Panc1 (cell line): ENCODE measurements at regions not wholly inside any gene's neighbourhood (a gene's known extent, or its start where the extent isn't known, plus 50 kb on each side); places are given as distances from the start of the nearest gene placed in this dataset.

Source experiments
- POLR2AphosphoS5 ChIP-seq: IDR thresholded peaks from 2 replicates; pipeline ENCODE4 v1.6.1; 2012; ENCODE audit warnings: mild to moderate bottlenecking, low read depth, low read length, moderate library complexity
- REST ChIP-seq, 2 experiments: IDR thresholded peaks; 2 replicates each; pipeline ENCODE4 v1.6.1; 2011 to 2012; ENCODE audit warnings: low read depth in 2 of 2, control low read depth in 1 of 2, low read length in 1 of 2, mild to moderate bottlenecking in 1 of 2, moderate library complexity in 1 of 2; ENCODE audit not compliant: insufficient read depth in 1 of 2
- TF ChIP-seq, protein P1 (sequence below): fragments of 450-650 bp; IDR thresholded peaks from 2 replicates; pipeline ENCODE4 v1.5.1; 2017; ENCODE audit warnings: mild to moderate bottlenecking

DNA sequence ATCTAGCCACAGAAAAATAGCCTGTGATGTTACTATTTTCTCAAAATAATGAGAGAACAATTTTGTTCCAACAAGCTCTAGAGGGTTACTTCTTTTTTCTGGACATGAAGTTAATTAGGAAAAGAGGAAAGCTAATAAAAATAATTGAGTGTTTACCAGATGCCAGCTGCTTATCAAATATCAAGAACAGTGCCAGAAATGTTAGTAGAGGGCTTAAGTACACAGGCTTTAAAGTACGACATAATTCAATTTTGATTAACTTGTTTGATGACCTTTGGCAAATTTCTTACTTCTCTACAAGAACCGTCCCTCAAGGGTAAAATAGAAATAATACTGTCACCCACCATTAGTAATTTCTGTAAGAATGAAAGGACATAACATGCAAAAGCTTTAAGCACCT, 977.0 kb downstream of the FSTL5 start:
- TF ChIP-seq REST (IDR thresholded peaks at IDR 0.05; ENCODE audit: insufficient read depth in 1 of 2, low read depth in 2 of 2, low read length in 1 of 2) (no peak), POLR2AphosphoS5 (no peak)
- TF ChIP-seq, protein P1, sequence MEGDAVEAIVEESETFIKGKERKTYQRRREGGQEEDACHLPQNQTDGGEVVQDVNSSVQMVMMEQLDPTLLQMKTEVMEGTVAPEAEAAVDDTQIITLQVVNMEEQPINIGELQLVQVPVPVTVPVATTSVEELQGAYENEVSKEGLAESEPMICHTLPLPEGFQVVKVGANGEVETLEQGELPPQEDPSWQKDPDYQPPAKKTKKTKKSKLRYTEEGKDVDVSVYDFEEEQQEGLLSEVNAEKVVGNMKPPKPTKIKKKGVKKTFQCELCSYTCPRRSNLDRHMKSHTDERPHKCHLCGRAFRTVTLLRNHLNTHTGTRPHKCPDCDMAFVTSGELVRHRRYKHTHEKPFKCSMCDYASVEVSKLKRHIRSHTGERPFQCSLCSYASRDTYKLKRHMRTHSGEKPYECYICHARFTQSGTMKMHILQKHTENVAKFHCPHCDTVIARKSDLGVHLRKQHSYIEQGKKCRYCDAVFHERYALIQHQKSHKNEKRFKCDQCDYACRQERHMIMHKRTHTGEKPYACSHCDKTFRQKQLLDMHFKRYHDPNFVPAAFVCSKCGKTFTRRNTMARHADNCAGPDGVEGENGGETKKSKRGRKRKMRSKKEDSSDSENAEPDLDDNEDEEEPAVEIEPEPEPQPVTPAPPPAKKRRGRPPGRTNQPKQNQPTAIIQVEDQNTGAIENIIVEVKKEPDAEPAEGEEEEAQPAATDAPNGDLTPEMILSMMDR: no peak
